ENCODE measurements at regions not wholly inside any gene's neighbourhood (a gene's known extent, or its start where the extent isn't known, plus 50 kb on each side); places are given as distances from the start of the nearest gene placed in this dataset.

GRCh38 chr6:22184371-22184770 lies 112.5 kb downstream of the PRL start:
- H3K27ac Mint-ChIP-seq, result no peak overlapping the region
- H3K9me3 Mint-ChIP-seq, result peaks cover 57% of the 10 kb centered on the region
- peaks cover 2% of the 10 kb centered on the region for H3K4me1 Mint-ChIP-seq
- H3K4me3 Mint-ChIP-seq, result no peak overlapping the region
- peaks cover 4% of the 10 kb centered on the region for H3K27me3 Mint-ChIP-seq (ENCODE audit: low read depth, poor library complexity)
- no peak for TF ChIP-seq CTCF (IDR thresholded peaks at IDR 0.05)
- H3K36me3 Mint-ChIP-seq (ENCODE audit: low read depth), result peaks cover 78% of the 10 kb centered on the region
- DNase-seq, result no peak

DNA sequence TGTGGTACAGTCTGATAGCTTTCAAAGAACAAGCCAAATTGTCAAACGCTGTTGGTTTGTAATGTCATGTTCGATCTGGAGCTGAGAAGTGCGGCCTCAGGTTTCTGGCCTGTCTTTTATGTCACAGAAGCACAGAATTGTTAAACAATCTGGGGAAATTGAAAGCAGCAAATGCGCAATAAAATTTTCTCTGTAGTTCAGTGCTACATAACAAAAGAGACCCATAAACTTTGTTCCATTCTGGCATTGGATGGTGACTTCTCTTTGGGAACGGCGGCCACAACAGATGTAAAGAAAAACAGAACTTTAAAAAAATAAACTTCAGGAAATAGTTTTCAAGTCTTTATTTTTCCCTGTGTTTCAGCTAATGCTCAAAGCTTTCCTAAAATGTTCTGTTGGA lies 106.9 kb downstream of the PRL start:
- no peaks in the 10 kb centered on the region for H3K27me3 Mint-ChIP-seq (ENCODE audit: low read depth, poor library complexity)
- no peak overlapping the region for H3K27ac Mint-ChIP-seq
- H3K4me3 Mint-ChIP-seq, result no peak overlapping the region
- peaks cover 5% of the 10 kb centered on the region for H3K4me1 Mint-ChIP-seq
- no peak for DNase-seq
- TF ChIP-seq CTCF (IDR thresholded peaks at IDR 0.05), result no peak
- peaks cover 10% of the 10 kb centered on the region for H3K9me3 Mint-ChIP-seq
- H3K36me3 Mint-ChIP-seq (ENCODE audit: low read depth), result peaks cover 76% of the 10 kb centered on the region

DNA sequence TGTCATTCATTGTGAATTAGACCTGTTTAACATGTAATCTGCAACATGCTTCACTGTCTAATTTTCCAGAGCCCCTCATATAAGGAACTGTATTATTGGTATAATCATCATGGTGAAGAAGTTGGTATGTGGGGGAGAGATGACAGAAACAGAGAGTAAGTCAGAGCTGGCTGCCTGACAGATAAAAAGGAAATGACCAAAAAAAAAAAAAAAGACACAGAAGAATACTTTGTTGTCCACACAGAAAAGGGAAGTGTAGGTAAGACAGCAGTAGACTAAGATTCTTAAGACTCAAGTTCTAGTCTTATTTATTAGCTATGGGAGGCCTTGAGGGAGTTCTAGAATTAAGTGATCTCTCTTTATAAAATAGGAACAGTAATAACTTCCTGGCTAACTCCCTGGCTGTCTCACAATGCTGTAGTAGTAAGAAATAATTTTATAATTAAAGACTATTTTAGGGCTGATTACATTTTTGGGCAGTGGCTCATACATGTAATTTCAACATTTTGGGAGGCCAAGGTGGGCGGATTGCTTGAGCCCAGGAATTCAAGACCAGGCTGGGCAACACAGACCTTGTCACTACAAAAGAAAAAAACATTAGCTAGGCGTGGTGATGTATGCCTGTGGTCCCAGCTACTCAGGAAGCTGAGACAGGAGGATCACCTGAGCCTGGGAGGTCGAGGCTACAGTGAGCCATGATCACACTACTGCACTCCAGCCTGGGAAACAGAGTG lies 102.5 kb downstream of the PRL start:
- Mint-ChIP-seq H3K27ac (peak overlapping the region; percentile 67), H3K4me3 (no peak overlapping the region), H3K9me3 (peaks cover 8% of the 10 kb centered on the region), H3K4me1 (peaks cover 13% of the 10 kb centered on the region), H3K27me3 (ENCODE audit: low read depth, poor library complexity) (no peaks in the 10 kb centered on the region), H3K36me3 (ENCODE audit: low read depth) (peaks cover 90% of the 10 kb centered on the region)
- TF ChIP-seq CTCF (IDR thresholded peaks at IDR 0.05), result no peak
- DNase-seq, result no peak

- H3K27me3 Mint-ChIP-seq (ENCODE audit: low read depth, poor library complexity), result no peaks in the 10 kb centered on the region
- DNase-seq, result no peak
- H3K36me3 Mint-ChIP-seq (ENCODE audit: low read depth), result peaks cover 77% of the 10 kb centered on the region
- H3K4me1 Mint-ChIP-seq, result peaks cover 31% of the 10 kb centered on the region
- TF ChIP-seq CTCF (IDR thresholded peaks at IDR 0.05), result no peak
- no peak overlapping the region for H3K4me3 Mint-ChIP-seq
- peaks cover 8% of the 10 kb centered on the region for H3K9me3 Mint-ChIP-seq
- no peak overlapping the region for H3K27ac Mint-ChIP-seq
Measured at GRCh38 chr6:22199771-22200170, 97.1 kb downstream of the PRL start.

DNA sequence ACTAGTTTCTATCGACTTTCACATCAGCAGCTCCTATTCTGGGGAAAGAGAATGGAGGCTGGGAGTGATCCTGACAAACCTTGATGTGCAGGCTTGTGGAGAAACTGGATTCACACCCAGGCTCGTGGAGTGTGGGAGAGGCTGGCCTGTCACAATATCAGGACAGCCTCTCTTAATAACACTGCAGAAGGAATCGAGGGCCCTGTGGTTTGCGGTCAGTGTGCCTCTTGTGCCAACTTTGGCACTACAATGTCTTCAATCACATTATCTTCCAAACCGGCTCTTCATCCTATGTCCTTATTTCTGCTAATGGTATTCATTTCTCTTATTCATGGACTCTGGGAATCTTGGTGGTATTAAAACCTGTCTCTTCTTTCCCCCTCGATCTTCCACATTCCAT lies 92.7 kb downstream of the PRL start:
- TF ChIP-seq CTCF (IDR thresholded peaks at IDR 0.05), result no peak
- no peak overlapping the region for H3K4me3 Mint-ChIP-seq
- no peak for DNase-seq

GRCh38 chr6:22205266-22205665 lies 91.6 kb downstream of the PRL start:
- H3K36me3 Mint-ChIP-seq (ENCODE audit: low read depth), result peaks cover 55% of the 10 kb centered on the region
- TF ChIP-seq CTCF (IDR thresholded peaks at IDR 0.05), result no peak
- H3K4me1 Mint-ChIP-seq, result peaks cover 12% of the 10 kb centered on the region
- no peak overlapping the region for H3K4me3 Mint-ChIP-seq
- no peaks in the 10 kb centered on the region for H3K27me3 Mint-ChIP-seq (ENCODE audit: low read depth, poor library complexity)
- no peak for DNase-seq
- H3K9me3 Mint-ChIP-seq, result no peaks in the 10 kb centered on the region
- H3K27ac Mint-ChIP-seq, result no peak overlapping the region

More for the DNA sequence above, 92.7 kb downstream of the PRL start:
- no peaks in the 10 kb centered on the region for H3K27me3 Mint-ChIP-seq (ENCODE audit: low read depth, poor library complexity)
- no peaks in the 10 kb centered on the region for H3K9me3 Mint-ChIP-seq
- no peak overlapping the region for H3K27ac Mint-ChIP-seq
- H3K36me3 Mint-ChIP-seq (ENCODE audit: low read depth), result peaks cover 66% of the 10 kb centered on the region
- peaks cover 23% of the 10 kb centered on the region for H3K4me1 Mint-ChIP-seq
